WTC11 (cell line): ENCODE measurements at regions not wholly inside any gene's neighbourhood (a gene's known extent, or its start where the extent isn't known, plus 50 kb on each side); places are given as distances from the start of the nearest gene placed in this dataset.

Experiments
- ATAC-seq: fragments of 200-7000 bp; cut with Tn5 transposase; 2 replicates; pipeline ENCODE4 v1.10.0; 2021; ENCODE audit warnings: mild to moderate bottlenecking, moderate library complexity
- CTCF ChIA-PET: fragments of 300-600 bp; sonication (Branson Sonifier 250); formaldehyde crosslinking; loops from one replicate; lab custom pipeline; 2021; ENCODE audit warnings: antibody characterized with exemption; lab: Charles Lee
- POLR2A ChIA-PET: fragments of 350-600 bp; sonication (Branson Sonifier 250); formaldehyde crosslinking; loops from one replicate; lab custom pipeline; 2021; ENCODE audit warnings: antibody characterized with exemption; lab: Charles Lee
- DNase-seq: peaks from one replicate; pipeline ENCODE4 v3.0.0; 2021; ENCODE audit warnings: low spot score
- H3K27ac Mint-ChIP-seq: 2 replicates; pipeline ENCODE4 v1.8.0; 2021; ENCODE audit warnings: mixed read lengths
- H3K27me3 Mint-ChIP-seq: 2 replicates; pipeline ENCODE4 v1.8.0; 2021; ENCODE audit warnings: low read depth, mild to moderate bottlenecking, moderate library complexity, mixed read lengths
- H3K36me3 Mint-ChIP-seq: 2 replicates; pipeline ENCODE4 v1.8.0; 2021; ENCODE audit warnings: mixed read lengths
- H3K4me1 Mint-ChIP-seq: 2 replicates; pipeline ENCODE4 v1.8.0; 2022; ENCODE audit warnings: mixed read lengths
- H3K4me3 Mint-ChIP-seq: 2 replicates; pipeline ENCODE4 v1.8.0; 2021; ENCODE audit warnings: mild to moderate bottlenecking, moderate library complexity, mixed read lengths
- H3K9me3 Mint-ChIP-seq: 2 replicates; pipeline ENCODE4 v1.8.0; 2021; ENCODE audit warnings: mixed read lengths
- ATF3 ChIP-seq: sonication (generic); formaldehyde crosslinking; conservative IDR thresholded peaks from 2 replicates; pipeline ENCODE4 v1.8.1; 2022; ENCODE audit warnings: mild to moderate bottlenecking, missing genetic modification reagents
- CBFB ChIP-seq: sonication (generic); formaldehyde crosslinking; IDR thresholded peaks from 2 replicates; pipeline ENCODE4 v1.8.1; 2022; ENCODE audit warnings: mild to moderate bottlenecking, low read depth, missing genetic modification reagents
- FOXJ3 ChIP-seq: sonication (generic); formaldehyde crosslinking; IDR thresholded peaks from 2 replicates; pipeline ENCODE4 v1.9.0; 2021; ENCODE audit warnings: missing genetic modification reagents, mild to moderate bottlenecking, borderline replicate concordance
- JAZF1 ChIP-seq: fragments of 250-450 bp; sonication (Bioruptor Pico); IDR thresholded peaks from 2 replicates; pipeline ENCODE4 v1.9.0; 2021; ENCODE audit warnings: moderate library complexity, mild to moderate bottlenecking, inconsistent platforms
- MYBL2 ChIP-seq: sonication (generic); formaldehyde crosslinking; IDR thresholded peaks from 2 replicates; pipeline ENCODE4 v1.8.1; 2023; ENCODE audit warnings: mild to moderate bottlenecking, moderate library complexity, missing genetic modification reagents
- NR3C1 ChIP-seq: sonication (generic); formaldehyde crosslinking; conservative IDR thresholded peaks from 2 replicates; pipeline ENCODE4 v1.8.1; 2023; ENCODE audit warnings: low read depth, mild to moderate bottlenecking, missing genetic modification reagents
- OVOL2 ChIP-seq: fragments of 250-450 bp; sonication (Bioruptor Pico); IDR thresholded peaks from 2 replicates; pipeline ENCODE4 v1.9.0; 2021; ENCODE audit warnings: mild to moderate bottlenecking, borderline replicate concordance
- PRRX2 ChIP-seq: fragments of 250-450 bp; sonication (Bioruptor Pico); IDR thresholded peaks from 2 replicates; pipeline ENCODE4 v1.8.0; 2021; ENCODE audit warnings: mild to moderate bottlenecking
- RORB ChIP-seq: fragments of 250-450 bp; sonication (Bioruptor Pico); IDR thresholded peaks from 2 replicates; pipeline ENCODE4 v1.9.0; 2021; ENCODE audit warnings: mild to moderate bottlenecking
- ZBTB21 ChIP-seq: sonication (generic); formaldehyde crosslinking; IDR thresholded peaks from 2 replicates; pipeline ENCODE4 v1.8.1; 2023; ENCODE audit warnings: mild to moderate bottlenecking, missing genetic modification reagents, borderline replicate concordance
- ZNF232 ChIP-seq: sonication (generic); formaldehyde crosslinking; IDR thresholded peaks from 2 replicates; pipeline ENCODE4 v1.8.0; 2022; ENCODE audit warnings: mild to moderate bottlenecking, missing genetic modification reagents
- ZNF532 ChIP-seq: fragments of 250-450 bp; sonication (Bioruptor Pico); IDR thresholded peaks from 2 replicates; pipeline ENCODE4 v1.9.0; 2021; ENCODE audit warnings: mild to moderate bottlenecking, borderline replicate concordance
- TF ChIP-seq, protein P1 (sequence below): sonication (generic); formaldehyde crosslinking; IDR thresholded peaks from 2 replicates; pipeline ENCODE4 v1.8.1; 2023; ENCODE audit warnings: mild to moderate bottlenecking, missing genetic modification reagents, moderate library complexity
- TF ChIP-seq, protein P2 (sequence below): sonication (generic); formaldehyde crosslinking; conservative IDR thresholded peaks from 2 replicates; pipeline ENCODE4 v1.8.1; 2023; ENCODE audit warnings: mild to moderate bottlenecking, low read depth, missing genetic modification reagents, moderate library complexity
- TF ChIP-seq, protein P3 (sequence below): sonication (generic); formaldehyde crosslinking; IDR thresholded peaks from 2 replicates; pipeline ENCODE4 v1.8.1; 2022; ENCODE audit warnings: missing genetic modification reagents, borderline replicate concordance
- TF ChIP-seq, protein P4 (sequence below): sonication (generic); formaldehyde crosslinking; IDR thresholded peaks from 2 replicates; pipeline ENCODE4 v1.8.1; 2023; ENCODE audit warnings: mild to moderate bottlenecking, missing genetic modification reagents, borderline replicate concordance
- TF ChIP-seq, protein P5 (sequence below): sonication (generic); formaldehyde crosslinking; IDR thresholded peaks from 2 replicates; pipeline ENCODE4 v1.8.1; 2022; ENCODE audit warnings: low read depth, missing genetic modification reagents, borderline replicate concordance

GRCh38 chr7:54946764-54947163 lies 72.1 kb upstream of the EGFR start:
- Mint-ChIP-seq H3K27ac (no peak overlapping the region), H3K9me3 (peaks cover 15% of the 10 kb centered on the region), H3K4me3 (no peak overlapping the region), H3K27me3 (no peaks in the 10 kb centered on the region; the same call in 1 of the 2 replicates), H3K4me1 (peaks cover 12% of the 10 kb centered on the region), H3K36me3 (no peaks in the 10 kb centered on the region)
- ATAC-seq: no peak
- DNase-seq: no peak
- no peak for TF ChIP-seq JAZF1
- TF ChIP-seq FOXJ3: no peak
- TF ChIP-seq OVOL2 (CRISPR knock-in tag): no peak
- no peak for TF ChIP-seq CBFB (CRISPR knock-in tag)
- TF ChIP-seq, protein P1, sequence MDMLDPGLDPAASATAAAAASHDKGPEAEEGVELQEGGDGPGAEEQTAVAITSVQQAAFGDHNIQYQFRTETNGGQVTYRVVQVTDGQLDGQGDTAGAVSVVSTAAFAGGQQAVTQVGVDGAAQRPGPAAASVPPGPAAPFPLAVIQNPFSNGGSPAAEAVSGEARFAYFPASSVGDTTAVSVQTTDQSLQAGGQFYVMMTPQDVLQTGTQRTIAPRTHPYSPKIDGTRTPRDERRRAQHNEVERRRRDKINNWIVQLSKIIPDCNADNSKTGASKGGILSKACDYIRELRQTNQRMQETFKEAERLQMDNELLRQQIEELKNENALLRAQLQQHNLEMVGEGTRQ (CRISPR knock-in tag): no peak
- TF ChIP-seq ZBTB21 (CRISPR knock-in tag): no peak
- TF ChIP-seq, protein P2, sequence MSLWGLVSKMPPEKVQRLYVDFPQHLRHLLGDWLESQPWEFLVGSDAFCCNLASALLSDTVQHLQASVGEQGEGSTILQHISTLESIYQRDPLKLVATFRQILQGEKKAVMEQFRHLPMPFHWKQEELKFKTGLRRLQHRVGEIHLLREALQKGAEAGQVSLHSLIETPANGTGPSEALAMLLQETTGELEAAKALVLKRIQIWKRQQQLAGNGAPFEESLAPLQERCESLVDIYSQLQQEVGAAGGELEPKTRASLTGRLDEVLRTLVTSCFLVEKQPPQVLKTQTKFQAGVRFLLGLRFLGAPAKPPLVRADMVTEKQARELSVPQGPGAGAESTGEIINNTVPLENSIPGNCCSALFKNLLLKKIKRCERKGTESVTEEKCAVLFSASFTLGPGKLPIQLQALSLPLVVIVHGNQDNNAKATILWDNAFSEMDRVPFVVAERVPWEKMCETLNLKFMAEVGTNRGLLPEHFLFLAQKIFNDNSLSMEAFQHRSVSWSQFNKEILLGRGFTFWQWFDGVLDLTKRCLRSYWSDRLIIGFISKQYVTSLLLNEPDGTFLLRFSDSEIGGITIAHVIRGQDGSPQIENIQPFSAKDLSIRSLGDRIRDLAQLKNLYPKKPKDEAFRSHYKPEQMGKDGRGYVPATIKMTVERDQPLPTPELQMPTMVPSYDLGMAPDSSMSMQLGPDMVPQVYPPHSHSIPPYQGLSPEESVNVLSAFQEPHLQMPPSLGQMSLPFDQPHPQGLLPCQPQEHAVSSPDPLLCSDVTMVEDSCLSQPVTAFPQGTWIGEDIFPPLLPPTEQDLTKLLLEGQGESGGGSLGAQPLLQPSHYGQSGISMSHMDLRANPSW (CRISPR knock-in tag): no peak
- TF ChIP-seq ZNF532: no peak
- TF ChIP-seq, protein P3, sequence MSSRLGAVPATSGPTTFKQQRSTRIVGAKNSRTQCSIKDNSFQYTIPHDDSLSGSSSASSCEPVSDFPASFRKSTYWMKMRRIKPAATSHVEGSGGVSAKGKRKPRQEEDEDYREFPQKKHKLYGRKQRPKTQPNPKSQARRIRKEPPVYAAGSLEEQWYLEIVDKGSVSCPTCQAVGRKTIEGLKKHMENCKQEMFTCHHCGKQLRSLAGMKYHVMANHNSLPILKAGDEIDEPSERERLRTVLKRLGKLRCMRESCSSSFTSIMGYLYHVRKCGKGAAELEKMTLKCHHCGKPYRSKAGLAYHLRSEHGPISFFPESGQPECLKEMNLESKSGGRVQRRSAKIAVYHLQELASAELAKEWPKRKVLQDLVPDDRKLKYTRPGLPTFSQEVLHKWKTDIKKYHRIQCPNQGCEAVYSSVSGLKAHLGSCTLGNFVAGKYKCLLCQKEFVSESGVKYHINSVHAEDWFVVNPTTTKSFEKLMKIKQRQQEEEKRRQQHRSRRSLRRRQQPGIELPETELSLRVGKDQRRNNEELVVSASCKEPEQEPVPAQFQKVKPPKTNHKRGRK (CRISPR knock-in tag): no peak
- TF ChIP-seq NR3C1 (CRISPR knock-in tag): no peak
- no peak for TF ChIP-seq RORB (CRISPR knock-in tag)
- TF ChIP-seq ZNF232 (CRISPR knock-in tag): no peak
- no peak for TF ChIP-seq PRRX2 (CRISPR knock-in tag)
- TF ChIP-seq, protein P4, sequence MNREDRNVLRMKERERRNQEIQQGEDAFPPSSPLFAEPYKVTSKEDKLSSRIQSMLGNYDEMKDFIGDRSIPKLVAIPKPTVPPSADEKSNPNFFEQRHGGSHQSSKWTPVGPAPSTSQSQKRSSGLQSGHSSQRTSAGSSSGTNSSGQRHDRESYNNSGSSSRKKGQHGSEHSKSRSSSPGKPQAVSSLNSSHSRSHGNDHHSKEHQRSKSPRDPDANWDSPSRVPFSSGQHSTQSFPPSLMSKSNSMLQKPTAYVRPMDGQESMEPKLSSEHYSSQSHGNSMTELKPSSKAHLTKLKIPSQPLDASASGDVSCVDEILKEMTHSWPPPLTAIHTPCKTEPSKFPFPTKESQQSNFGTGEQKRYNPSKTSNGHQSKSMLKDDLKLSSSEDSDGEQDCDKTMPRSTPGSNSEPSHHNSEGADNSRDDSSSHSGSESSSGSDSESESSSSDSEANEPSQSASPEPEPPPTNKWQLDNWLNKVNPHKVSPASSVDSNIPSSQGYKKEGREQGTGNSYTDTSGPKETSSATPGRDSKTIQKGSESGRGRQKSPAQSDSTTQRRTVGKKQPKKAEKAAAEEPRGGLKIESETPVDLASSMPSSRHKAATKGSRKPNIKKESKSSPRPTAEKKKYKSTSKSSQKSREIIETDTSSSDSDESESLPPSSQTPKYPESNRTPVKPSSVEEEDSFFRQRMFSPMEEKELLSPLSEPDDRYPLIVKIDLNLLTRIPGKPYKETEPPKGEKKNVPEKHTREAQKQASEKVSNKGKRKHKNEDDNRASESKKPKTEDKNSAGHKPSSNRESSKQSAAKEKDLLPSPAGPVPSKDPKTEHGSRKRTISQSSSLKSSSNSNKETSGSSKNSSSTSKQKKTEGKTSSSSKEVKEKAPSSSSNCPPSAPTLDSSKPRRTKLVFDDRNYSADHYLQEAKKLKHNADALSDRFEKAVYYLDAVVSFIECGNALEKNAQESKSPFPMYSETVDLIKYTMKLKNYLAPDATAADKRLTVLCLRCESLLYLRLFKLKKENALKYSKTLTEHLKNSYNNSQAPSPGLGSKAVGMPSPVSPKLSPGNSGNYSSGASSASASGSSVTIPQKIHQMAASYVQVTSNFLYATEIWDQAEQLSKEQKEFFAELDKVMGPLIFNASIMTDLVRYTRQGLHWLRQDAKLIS (CRISPR knock-in tag): no peak
- TF ChIP-seq, protein P5, sequence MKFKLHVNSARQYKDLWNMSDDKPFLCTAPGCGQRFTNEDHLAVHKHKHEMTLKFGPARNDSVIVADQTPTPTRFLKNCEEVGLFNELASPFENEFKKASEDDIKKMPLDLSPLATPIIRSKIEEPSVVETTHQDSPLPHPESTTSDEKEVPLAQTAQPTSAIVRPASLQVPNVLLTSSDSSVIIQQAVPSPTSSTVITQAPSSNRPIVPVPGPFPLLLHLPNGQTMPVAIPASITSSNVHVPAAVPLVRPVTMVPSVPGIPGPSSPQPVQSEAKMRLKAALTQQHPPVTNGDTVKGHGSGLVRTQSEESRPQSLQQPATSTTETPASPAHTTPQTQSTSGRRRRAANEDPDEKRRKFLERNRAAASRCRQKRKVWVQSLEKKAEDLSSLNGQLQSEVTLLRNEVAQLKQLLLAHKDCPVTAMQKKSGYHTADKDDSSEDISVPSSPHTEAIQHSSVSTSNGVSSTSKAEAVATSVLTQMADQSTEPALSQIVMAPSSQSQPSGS (CRISPR knock-in tag): no peak
- TF ChIP-seq MYBL2 (CRISPR knock-in tag): no peak
- TF ChIP-seq ATF3 (CRISPR knock-in tag): no peak
- ChIA-PET CTCF (interaction anchor here (1.1 kb wide), 1 partner anchor 308 kb away, joined by 3 read pairs; no protein-coding TSS in a partner anchor), POLR2A (no interaction called here)
